ENCODE measurements at regions not wholly inside any gene's neighbourhood (a gene's known extent, or its start where the extent isn't known, plus 50 kb on each side); places are given as distances from the start of the nearest gene placed in this dataset.
"Not testable (repeated sequence)": the region's sequence is repeated elsewhere in the genome, so short reads cannot be mapped to it uniquely, and the experiment has no call there.

DNA sequence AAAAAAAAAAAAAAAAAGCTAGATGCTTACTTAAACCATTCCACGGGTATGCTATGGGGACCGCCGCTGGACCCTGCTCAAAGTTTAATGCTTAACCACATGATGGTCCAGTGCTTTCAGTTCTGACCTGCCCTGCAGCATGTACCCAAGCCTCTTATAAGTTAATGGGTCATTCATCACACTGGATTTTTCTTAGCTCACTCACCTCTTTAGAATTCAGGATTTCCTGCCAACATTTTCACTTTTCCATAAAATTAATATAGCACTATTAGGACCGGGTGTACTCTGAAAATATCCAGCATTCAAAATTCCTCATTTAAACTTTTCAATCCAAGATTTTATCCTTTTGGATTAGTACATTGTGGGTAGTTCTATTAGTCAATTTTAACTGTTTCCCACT is 140.8 kb downstream of the ALDH8A1 start:
- H3K9me3 ChIP-seq, result no peaks in the 10 kb centered on the region
- H3K36me3 ChIP-seq, result no peaks in the 10 kb centered on the region
- WGBS, 5 donors, result 78 to 90% (median 88%) methylated on average over 4 of the region's 4 CpGs
- no peaks in the 10 kb centered on the region for H3K27me3 ChIP-seq (replicated peaks in 1 of 7)
- no peak for DNase-seq
- intact Hi-C loops (cut with DNase I; ENCODE audit: low total_unique reads), result no loop called here
- no peak overlapping the region for H3K4me3 ChIP-seq
- H3K4me1 ChIP-seq, result no peaks in the 10 kb centered on the region
- no peak overlapping the region for H3K27ac ChIP-seq
- no peak for TF ChIP-seq POLR2A (IDR thresholded peaks at IDR 0.05)
- TF ChIP-seq POLR2AphosphoS5 (IDR thresholded peaks at IDR 0.05), result no peak
- no peak for TF ChIP-seq CTCF (IDR thresholded peaks at IDR 0.05 in 8 of 11, conservative IDR thresholded peaks at IDR 0.05 in 3 of 11)

- H3K27me3 ChIP-seq (replicated peaks in 1 of 7), result no peaks in the 10 kb centered on the region
- DNase-seq, result no peak
- no peaks in the 10 kb centered on the region for H3K4me1 ChIP-seq
- TF ChIP-seq CTCF (IDR thresholded peaks at IDR 0.05 in 8 of 11, conservative IDR thresholded peaks at IDR 0.05 in 3 of 11), result no peak
- TF ChIP-seq POLR2AphosphoS5 (IDR thresholded peaks at IDR 0.05), result no peak
- TF ChIP-seq POLR2A (IDR thresholded peaks at IDR 0.05), result no peak
- intact Hi-C loops (cut with DNase I; ENCODE audit: low total_unique reads), result no loop called here
- no peak overlapping the region for H3K27ac ChIP-seq
- no peaks in the 10 kb centered on the region for H3K36me3 ChIP-seq
- H3K9me3 ChIP-seq, result no peaks in the 10 kb centered on the region
- 60 to 81% (median 77%) methylated on average over 5 of the region's 5 CpGs for WGBS, 5 donors
- H3K4me3 ChIP-seq, result no peak overlapping the region
Observed at GRCh38 chr6:134806180-134806798, 143.6 kb downstream of the ALDH8A1 start.

GRCh38 chr6:134805168-134805567 is 144.7 kb downstream of the ALDH8A1 start:
- intact Hi-C loops (cut with DNase I; ENCODE audit: low total_unique reads), result no loop called here
- no peak for DNase-seq
- no peak for TF ChIP-seq CTCF (IDR thresholded peaks at IDR 0.05 in 8 of 11, conservative IDR thresholded peaks at IDR 0.05 in 3 of 11)
- TF ChIP-seq POLR2A (IDR thresholded peaks at IDR 0.05), result no peak
- no peak for TF ChIP-seq POLR2AphosphoS5 (IDR thresholded peaks at IDR 0.05)
- Histone ChIP-seq H3K27ac (no peak overlapping the region), H3K36me3 (no peaks in the 10 kb centered on the region), H3K9me3 (no peaks in the 10 kb centered on the region), H3K27me3 (replicated peaks in 1 of 7) (no peaks in the 10 kb centered on the region), H3K4me1 (no peaks in the 10 kb centered on the region), H3K4me3 (no peak overlapping the region)
- 86 to 93% (median 92%) methylated on average over 6 of the region's 6 CpGs for WGBS, 5 donors

DNA sequence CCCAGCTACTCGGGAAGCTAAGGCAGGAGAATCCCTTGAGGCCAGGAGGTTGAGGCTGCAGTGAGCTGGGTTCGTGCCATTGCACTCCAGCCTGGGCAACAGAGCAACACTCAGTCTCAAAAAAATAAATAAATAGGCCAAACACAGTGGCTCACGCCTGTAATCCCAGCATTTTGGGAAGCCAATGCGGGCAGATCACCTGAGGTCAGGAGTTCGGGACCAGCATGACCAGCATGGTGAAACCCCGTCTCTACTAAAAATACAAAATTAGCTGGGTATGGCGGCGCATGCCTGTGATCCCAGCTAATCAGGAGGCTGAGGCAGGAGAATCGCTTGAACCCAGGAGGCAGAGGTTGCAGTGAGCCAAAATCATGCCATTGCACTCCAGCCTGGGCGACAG is 145.6 kb downstream of the ALDH8A1 start:
- DNase-seq; intact Hi-C loops (cut with DNase I; ENCODE audit: low total_unique reads): not testable (repeated sequence)

More for the DNA sequence above, 145.6 kb downstream of the ALDH8A1 start:
- H3K4me3 ChIP-seq; H3K27ac ChIP-seq; H3K4me1 ChIP-seq; H3K9me3 ChIP-seq; H3K27me3 ChIP-seq (replicated peaks in 1 of 7); H3K36me3 ChIP-seq: not testable (repeated sequence)
- WGBS, 5 donors, result 90 to 96% (median 93%) methylated on average over 10 of the region's 10 CpGs

Measured in spleen (tissue), 11 donors.